ENCODE measurements at regions not wholly inside any gene's neighbourhood (a gene's known extent, or its start where the extent isn't known, plus 50 kb on each side); places are given as distances from the start of the nearest gene placed in this dataset.

- CTCF ChIA-PET, result no interaction called here
- POLR2A ChIA-PET, result no interaction called here
- Mint-ChIP-seq H3K4me1 (ENCODE audit: low read depth) (no peaks in the 10 kb centered on the region), H3K36me3 (ENCODE audit: low read depth) (no peaks in the 10 kb centered on the region), H3K27me3 (ENCODE audit: low read depth) (no peaks in the 10 kb centered on the region), H3K4me3 (no peak overlapping the region), H3K27ac (no peak overlapping the region), H3K9me3 (ENCODE audit: insufficient read depth) (no peaks in the 10 kb centered on the region)
- ATAC-seq (no peak), DNase-seq (no peak)
Measured at GRCh38 chr3:109387621-109388020, 50.3 kb upstream of the DPPA4 start.

GRCh38 chr3:109387201-109387600 lies 49.9 kb upstream of the DPPA4 start:
- Mint-ChIP-seq H3K4me3 (no peak overlapping the region), H3K27ac (no peak overlapping the region), H3K9me3 (ENCODE audit: insufficient read depth) (no peaks in the 10 kb centered on the region), H3K36me3 (ENCODE audit: low read depth) (no peaks in the 10 kb centered on the region), H3K27me3 (ENCODE audit: low read depth) (no peaks in the 10 kb centered on the region), H3K4me1 (ENCODE audit: low read depth) (no peaks in the 10 kb centered on the region)
- ATAC-seq (no peak), DNase-seq (no peak)
- ChIA-PET CTCF (interaction anchor here (1.0 kb wide), 1 partner anchor 28 kb away, joined by 3 read pairs; no protein-coding TSS in a partner anchor), POLR2A (no interaction called here)
